NCI-H1436 (cell line): ENCODE measurements at regions not wholly inside any gene's neighbourhood (a gene's known extent, or its start where the extent isn't known, plus 50 kb on each side); places are given as distances from the start of the nearest gene placed in this dataset.
A peak's percentile ranks its signal among the peaks of the same experiment; 100 is the strongest.
"Not testable (repeated sequence)": the region's sequence is repeated elsewhere in the genome, so short reads cannot be mapped to it uniquely, and the experiment has no call there.

Source experiments
- DNase-seq: peaks from one replicate; lab custom pipeline; 2025; lab: John Stamatoyannopoulos, UW

DNA sequence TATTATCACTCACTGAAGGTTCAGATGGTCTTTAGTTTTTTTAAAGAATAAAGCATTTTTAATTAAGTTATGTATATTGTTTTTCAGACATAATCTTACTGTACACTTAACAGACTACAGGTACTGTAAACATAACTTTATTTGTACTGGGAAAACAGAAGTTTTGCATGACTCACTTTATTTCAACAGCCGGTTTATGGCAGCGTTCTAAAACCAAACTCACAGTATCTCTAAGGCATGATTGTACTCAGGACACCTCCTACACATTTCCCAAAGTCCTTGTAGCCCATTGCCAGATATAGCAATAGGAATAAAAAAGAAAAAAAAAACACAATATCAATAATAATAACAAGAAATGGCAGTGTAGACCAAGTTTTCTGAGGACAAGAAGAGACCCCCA, 1341.4 kb downstream of the FSCB start:
- DNase-seq = no peak

DNA sequence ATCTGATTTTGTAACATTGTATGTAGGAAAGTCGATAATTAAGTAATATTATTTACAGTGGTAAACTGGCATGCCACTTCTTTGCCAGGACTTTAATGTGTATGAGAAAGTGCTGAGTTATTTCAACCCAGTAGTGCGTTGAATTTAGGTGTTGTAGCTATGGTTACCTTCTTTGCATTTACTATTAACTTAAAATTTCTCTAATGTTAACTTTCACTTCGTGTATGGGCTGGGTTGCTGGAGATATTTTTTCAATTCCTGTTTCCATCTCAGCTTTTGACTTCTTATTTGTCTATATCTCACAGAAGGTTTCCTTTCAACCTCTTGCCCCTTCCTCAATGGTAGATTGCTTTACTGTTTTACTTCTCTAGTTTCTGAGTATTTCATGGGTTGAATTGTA, 1345.6 kb downstream of the FSCB start:
- no peak for DNase-seq

DNA sequence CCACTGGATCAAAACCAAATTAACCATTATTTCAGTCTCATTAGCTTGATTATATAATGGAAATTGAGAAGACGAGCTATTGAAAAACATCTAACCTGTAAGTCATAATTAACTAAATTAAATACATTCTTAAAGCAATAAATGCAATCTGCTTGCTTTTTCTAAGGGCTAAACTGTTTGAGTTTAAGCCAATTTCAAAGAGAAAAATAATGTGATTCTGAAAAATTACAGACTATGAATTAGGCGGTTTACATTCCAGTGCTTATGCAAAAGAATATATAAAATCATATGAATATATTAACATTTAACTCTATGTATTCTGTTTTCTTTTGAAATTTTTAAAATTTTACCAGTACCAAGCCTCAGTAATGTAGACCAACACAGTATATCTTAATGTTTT, 1349.4 kb downstream of the FSCB start:
- no peak for DNase-seq

DNA sequence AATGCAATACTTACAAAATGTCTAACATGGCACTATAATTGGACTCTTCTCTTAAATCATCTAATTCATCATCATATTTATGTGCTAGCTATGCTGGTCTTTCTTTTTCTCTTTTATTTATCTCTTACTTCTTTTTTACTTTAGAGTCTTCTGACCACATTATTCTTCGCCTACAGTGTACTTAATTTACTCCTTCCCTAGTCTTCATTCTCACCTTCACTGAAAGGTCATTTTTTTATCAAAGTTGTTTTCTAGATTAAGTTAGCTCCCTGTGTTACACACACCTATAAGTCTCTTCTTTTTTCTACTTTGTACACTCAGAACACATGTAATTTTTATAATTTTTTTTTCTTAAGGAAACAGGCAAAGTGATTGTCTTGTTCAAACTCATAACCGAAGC, 1351.2 kb downstream of the FSCB start:
- no peak for DNase-seq

DNA sequence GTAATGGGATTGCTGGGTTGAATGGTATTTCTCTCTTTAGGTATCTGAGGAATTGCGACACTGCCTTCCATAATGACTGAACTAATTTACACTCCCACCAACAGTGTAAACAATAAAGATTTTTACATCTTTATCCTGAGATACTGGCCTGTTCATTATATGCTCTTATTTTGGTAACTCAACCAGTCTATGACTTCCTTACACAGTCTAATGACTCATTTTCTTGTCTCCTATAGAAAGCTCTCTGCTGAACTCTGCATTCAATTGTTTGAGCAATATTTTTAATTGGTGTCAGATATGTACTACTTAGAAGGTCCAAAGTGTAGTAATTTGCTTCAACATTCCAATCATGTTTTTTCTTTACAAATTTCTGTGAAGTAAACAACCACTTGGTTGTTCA, 1351.8 kb downstream of the FSCB start:
- no peak for DNase-seq

DNA sequence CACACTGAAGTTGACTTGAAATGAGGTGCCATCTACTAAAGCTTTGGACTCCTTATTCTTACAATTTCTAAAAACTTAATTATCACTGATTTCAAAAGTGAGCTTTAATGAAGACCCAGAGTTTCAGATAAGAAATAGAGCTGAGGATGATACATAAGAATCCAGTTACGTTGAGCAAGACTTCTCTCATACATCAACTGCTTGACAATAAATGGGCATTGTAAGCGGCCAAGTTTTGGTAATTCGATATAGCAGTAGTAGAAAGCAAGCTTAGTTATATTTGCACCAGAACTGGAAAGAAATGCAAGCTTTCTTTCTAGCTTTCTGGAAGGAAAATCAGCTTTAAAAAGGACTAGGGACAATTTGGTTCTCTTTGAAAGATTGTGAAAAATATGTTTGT, 1359.6 kb downstream of the FSCB start:
- no peak for DNase-seq

DNA sequence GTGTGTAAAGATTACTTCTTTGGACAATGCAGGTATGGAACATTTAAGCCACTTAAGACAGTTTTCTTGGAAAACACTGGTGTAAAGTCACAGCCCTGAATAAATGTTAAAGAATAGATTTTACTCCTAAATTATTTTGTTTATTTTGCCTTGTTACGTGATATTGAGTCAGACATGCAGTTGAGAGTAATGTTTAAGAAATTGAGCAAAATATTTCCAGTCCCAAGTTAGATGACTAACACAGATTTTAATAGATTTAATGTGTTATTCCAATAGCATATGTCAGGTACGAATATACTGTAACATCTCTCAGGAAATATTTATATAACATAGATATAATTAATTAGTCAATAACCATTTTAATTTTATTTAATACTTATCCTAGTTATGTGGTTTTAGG, 1361.7 kb downstream of the FSCB start:
- no peak for DNase-seq

DNA sequence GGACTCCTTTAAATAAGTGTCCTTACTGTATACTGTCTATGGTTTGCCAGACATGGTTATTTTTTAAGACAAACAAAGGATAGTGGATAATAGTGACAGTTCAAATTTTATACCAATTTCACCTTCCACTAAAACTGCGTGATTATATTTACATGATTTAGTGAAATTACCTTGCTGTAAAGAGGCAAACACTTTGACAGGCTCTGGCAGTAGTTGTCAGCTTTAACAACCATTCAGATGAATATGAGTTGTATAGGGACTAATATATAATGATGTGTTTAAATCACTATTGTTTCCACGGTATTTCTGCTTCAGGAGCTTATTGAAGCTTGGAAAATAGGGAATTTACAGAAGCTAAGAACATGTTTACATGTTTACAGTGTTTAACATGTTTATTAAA, 1364.0 kb downstream of the FSCB start:
- no peak for DNase-seq

DNA sequence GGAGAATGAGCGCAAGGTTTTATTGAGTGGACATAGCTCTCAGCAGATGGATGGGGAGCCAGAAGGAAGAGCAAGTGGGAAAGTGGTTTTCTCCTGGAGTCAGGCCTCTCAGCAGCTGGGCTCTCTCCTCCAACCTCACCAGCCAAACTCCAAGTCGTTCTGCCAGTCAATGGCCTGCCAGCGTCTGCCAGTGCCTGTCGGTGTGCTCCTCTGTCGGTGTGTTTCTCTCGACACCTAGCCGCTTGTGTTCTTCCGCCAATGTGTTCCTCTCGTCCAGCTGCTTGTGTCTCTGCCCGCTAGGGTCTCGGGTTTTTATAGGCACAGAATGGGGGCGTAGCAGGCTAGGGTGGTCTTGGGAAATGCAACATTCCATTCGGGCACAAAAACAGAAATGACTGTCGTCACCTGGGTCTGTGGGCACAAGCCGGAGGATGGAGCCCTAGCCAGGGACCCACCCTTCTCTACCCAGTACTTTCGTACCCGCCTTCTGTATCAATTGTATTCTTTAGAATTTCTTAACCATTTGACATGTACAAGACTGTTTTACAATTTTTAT, 1365.4 kb downstream of the FSCB start:
- DNase-seq = no peak

DNA sequence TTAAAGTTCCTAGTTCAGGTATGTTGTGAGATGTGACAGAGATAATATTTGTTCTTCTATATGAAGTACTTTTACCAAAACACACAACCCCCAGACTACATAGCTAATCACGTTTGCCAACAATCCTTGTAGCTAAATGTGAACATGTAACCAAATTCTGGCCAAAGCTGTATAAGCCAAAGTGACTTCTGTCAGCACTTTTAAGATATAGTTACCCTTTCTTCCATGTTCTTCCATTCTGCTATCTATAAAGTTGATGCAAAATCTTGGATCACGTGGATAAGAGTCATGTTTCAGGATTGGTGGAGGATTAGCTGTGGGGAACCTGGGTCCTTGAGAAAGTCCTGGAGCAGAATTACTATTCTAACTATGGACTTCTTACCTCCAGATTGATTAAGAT, 1366.6 kb downstream of the FSCB start:
- DNase-seq = no peak

DNA sequence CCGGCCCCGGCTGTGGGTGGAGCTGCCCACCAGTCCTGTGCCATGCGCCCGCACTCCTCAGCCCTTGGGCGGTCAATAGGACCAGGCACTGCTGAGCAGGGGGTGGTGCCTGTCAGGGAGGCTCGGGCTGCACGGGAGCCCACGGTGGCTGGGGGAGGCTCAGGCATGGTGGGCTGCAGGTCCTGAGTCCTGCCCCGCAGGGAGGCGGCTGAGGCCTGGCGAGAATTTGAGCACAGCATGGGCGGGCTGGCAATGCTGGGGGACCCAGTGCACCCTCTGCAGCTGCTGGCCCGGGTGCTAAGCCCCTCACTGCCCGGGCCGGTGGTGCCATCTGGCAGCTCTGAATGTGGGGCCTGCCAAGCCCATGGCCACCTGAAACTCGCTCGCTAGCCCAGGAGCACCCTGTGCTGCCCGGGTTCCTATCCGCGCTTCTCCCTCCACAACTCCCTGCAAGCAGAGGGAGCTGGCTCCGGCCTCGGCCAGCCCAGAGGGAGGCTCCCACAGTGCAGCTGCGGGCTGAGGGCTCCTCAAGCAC, 1371.1 kb downstream of the FSCB start:
- DNase-seq = no peak

DNA sequence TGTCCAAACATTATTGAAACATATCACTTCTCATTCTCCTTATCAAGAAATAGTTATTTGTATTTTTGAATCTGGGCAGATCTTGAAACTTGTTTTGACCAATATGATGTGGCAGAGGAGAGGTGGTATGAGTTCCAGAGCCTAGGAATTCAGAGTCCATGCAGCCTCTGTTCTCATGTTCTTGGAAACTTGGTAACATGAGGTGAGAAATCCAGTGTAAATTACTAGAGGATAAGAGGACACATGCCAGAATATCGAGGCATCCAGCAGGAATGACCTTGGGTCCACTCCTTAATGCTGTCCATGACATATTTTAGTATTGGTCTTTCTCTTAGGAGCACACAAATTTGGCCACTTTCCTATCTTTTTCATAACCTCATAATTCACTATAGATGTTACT, 1374.6 kb downstream of the FSCB start:
- DNase-seq = no peak

DNA sequence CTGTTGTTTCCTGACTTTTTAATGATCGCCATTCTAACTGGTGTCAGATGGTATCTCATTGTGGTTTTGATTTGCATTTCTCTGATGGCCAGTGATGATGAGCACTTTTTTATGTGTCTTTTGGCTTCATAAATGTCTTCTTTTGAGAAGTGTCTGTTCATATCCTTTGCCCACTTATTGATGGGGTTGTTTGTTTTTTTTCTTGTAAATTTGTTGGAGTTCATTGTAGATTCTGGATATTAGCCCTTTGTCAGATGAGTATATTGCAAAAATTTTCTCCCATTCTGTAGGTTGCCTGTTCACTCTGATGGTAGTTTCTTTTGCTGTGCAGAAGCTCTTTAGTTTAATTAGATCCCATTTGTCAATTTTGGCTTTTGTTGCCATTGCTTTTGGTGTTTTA, 1378.7 kb downstream of the FSCB start:
- DNase-seq = not testable (repeated sequence)

DNA sequence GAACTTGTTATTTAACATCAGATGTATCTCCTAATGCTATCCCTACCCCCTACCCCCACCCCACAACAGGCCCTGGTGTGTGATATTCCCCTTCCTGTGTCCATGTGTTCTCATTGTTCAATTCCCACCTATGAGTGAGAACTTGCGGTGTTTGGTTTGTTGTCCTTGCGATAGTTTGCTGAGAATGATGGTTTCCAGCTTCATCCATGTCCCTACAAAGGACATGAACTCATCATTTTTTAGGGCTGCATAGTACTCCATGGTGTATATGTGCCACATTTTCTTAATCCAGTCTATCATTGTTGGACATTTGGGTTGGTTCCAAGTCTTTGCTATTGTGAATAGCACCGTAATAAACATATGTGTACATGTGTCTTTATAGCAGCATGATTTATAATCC, 1379.2 kb downstream of the FSCB start:
- DNase-seq = not testable (repeated sequence)

DNA sequence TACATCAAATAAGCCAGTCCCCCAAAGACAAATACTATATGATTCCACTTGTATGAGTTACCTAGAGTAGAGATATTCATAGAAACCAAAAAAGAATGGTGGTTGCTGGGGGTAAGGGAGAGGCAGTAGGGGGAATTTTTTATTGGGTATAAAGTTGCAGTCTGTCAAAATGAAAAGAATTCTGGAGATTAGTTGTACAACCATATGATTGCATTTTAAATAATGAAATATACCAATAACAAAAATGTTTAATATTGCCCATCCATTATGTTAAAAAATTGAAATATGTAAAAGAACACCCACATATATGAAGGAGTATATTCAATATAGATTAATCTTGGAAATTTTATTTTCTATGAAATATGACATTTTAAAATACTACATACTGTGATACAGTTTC, 1383.5 kb downstream of the FSCB start:
- no peak for DNase-seq

DNA sequence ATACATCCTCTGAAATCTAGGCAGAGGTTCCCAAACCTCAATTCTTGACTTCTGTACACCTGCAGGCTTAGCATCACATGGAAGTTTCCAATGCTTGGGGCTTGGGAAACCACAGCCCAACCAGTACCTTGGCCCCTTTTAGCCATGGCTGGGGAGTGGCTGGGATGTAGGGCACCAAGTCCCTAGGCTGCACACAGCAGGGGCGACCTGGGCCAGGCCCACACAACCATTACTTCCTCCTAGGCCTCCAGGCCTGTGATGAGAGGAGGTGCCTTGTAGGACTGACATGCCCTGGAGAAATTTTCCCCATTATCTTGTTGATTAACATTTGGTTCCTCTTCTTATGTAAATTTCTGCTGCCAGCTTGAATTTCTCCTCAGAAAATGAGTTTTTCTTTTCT, 1387.4 kb downstream of the FSCB start:
- no peak for DNase-seq

DNA sequence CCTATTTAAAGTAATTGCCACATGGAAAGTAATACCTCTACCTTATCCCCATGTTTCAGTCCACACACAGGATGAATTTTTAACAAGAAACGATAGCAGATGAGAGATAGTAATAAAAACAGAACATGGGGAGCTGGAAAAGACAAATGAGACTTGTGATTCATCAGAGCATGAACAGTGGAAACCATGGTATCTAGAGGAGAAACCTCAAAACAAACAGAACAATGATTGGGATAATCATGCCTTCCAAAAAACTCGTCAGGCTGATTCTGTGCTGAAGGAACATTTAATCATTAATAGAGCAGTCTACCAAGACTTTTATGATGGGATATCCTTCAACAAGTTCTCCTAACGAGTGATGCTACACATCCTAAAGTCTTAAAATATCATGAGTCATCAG, 1390.7 kb downstream of the FSCB start:
- no peak for DNase-seq

DNA sequence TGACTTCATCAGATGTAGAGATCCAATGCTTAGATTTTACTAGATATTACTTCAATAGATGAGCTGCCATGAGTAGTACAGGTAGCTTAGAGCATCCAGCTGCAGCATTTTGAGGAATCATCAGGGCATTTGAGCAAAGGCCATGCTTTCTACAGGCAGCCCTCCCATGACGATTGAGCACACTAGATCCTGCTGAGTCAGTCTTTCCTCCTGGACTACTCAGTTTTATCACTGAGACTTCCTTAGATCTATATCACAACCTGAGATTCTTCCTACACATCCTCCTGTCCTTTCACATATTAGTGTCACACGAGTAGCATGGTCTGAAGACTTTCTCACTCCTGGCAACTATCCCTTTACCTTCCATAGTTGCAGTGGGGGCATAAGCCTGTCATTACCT, 1401.8 kb downstream of the FSCB start:
- no peak for DNase-seq

DNA sequence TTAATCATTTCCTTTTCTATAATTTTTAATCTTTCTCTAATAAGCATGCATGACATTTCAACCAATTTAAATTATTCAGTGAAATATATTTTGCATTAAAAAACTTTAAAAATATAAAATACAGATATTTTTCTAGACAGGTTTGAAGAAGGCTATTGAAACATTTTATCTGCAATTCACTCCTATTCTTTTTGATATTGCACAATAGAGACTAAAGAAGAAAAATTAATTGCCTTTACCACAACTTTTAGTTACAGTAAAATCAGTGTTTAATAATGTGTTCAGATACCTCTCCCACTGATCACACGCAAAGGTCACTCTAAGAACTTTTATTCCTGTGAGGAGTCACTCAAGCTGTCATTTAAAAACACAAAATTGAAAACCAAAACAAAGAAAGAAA, 1416.7 kb downstream of the FSCB start:
- no peak for DNase-seq

DNA sequence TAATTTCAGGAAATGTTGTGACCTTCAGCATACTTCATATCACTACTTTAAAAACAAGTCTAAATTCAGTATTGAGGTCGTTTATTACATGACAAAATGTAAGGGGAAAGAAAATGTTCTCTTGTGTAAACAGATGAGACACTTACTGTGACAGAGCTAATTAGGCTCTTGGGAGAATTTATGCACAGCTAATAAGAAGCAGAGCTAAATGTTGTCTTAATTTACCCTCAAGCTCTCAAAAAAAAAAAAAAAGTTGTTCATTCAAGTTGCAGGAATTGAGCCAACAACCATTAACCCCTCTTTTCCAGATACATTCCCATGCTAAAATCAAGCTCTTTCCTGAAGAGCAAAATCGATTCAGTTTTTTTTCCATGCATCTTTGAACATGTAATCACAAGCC, 1419.4 kb downstream of the FSCB start:
- DNase-seq = peak; percentile 65

DNA sequence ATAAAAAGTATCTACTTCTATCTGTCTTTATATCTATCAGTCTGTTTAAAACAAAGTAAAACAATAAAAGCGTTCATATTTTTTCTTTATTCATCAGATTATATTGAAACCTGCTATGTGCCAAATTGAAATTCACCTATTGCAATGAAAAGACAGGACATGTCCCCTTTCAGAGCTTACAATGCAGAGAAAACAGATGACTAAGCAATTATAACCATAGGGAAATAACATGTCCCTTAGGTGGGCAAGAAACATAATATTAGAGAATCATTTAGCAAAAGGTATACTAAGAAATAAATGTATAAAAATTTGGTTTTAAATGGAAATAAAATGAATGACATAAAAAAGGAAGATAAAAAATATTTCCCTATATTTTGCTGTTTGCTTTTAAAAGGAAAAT, 1421.3 kb downstream of the FSCB start:
- DNase-seq = no peak

DNA sequence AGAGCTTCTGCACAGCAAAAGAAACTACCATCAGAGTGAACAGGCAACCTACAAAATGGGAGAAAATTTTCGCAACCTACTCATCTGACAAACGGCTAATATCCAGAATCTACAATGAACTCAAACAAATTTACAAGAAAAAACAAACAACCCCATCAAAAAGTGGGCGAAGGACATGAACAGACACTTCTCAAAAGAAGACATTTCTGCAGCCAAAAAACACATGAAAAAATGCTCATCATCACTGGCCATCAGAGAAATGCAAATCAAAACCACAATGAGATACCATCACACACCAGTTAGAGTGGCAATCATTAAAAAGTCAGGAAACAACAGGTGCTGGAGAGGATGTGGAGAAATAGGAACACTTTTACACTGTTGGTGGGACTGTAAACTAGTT, 1439.7 kb downstream of the FSCB start:
- DNase-seq = not testable (repeated sequence)

DNA sequence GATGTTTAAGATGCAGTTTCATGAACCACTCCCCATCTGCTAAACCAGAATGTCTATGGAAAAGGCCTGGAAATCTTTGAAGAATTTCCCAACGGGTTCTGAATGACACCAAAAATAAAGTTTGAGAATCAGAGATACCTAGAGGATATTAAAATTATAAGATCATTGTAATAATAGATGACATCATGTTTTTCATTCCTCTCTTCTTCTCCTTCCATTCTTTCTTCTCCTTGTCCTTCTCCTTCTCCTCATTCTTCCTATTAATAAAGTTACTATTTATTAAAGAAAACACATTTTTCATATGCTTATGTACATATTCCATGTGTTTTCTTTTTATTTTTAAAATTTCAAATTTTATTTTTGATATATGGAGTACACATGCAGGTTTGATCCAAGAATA, 1449.4 kb downstream of the LRFN5 start:
- no peak for DNase-seq

DNA sequence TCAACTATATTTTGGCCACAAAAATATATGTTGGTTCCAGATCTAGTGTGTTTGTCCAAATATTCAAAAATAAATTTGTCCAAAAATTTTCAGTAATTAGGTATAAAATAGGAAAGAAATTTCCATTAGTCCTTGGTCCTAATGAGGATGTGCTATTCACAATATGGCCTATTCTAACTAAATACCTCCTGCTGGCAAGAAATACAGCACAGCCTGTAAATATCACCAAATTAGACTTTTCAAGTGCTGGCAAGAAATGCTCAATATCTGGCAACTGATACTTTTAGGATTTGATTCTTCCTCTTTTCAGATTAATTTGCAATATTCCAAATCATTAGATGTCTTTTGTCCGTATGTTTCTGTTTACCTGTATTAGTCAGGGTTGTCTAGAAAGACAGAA, 1446.2 kb downstream of the LRFN5 start:
- DNase-seq = no peak

DNA sequence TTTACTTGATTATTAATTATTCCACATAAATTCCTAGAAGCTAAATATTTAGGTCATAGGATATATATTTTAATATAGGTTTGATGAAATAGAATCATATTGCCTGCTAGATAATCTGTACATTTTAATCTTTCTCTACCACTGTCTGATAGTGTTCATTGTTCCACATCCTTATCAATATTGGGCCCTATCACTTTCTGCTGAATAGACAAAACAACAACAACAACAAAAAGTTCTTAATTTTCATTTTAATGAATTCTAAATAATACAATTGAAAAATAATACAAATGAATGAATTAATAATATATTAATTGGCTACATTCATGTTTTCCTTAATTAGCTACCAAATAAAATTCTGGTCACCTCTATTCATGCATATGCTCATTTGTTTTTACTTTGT, 1437.2 kb downstream of the LRFN5 start:
- DNase-seq = no peak
